Stimulated activated CD8-positive, alpha-beta memory T cell treated with anti-CD3 and anti-CD28 coated beads, Interleukin-2, amount 100 ng/mL, for 48 hours (primary cell): ENCODE measurements at regions not wholly inside any gene's neighbourhood (a gene's known extent, or its start where the extent isn't known, plus 50 kb on each side); places are given as distances from the start of the nearest gene placed in this dataset.

ENCODE experiments used
- DNase-seq, 2 donors: peaks; one replicate each; pipeline ENCODE4 v3.0.0-alpha.2; 2020; ENCODE audit warnings: low read depth in 2 of 2

- DNase-seq: no peak
Measured at GRCh38 chr1:30188329-30188728, 535.1 kb downstream of the MATN1 start.

GRCh38 chr1:30187413-30188023 is 535.9 kb downstream of the MATN1 start:
- DNase-seq: no peak

GRCh38 chr1:30186586-30186985 is 536.8 kb downstream of the MATN1 start:
- no peak for DNase-seq

- DNase-seq: no peak
Measured at GRCh38 chr1:30185809-30186208, 537.6 kb downstream of the MATN1 start.

GRCh38 chr1:30185313-30185712 is 538.1 kb downstream of the MATN1 start:
- no peak for DNase-seq

- no peak for DNase-seq
Measured at GRCh38 chr1:30184393-30185141, 538.8 kb downstream of the MATN1 start.

GRCh38 chr1:30183895-30184294 is 539.5 kb downstream of the MATN1 start:
- no peak for DNase-seq

- no peak for DNase-seq
Measured at GRCh38 chr1:30183006-30183405, 540.4 kb downstream of the MATN1 start.

GRCh38 chr1:30179942-30180543 is 543.3 kb downstream of the MATN1 start:
- DNase-seq: no peak

GRCh38 chr1:30176477-30176876 is 546.9 kb downstream of the MATN1 start:
- DNase-seq: no peak

GRCh38 chr1:30174499-30174898 is 548.9 kb downstream of the MATN1 start:
- DNase-seq: no peak

GRCh38 chr1:30173560-30173959 is 549.8 kb downstream of the MATN1 start:
- no peak for DNase-seq

GRCh38 chr1:30172757-30173156 is 550.6 kb downstream of the MATN1 start:
- DNase-seq: no peak

GRCh38 chr1:30172299-30172694 is 551.1 kb downstream of the MATN1 start:
- no peak for DNase-seq

GRCh38 chr1:30171537-30172298 is 551.7 kb downstream of the MATN1 start:
- no peak for DNase-seq

- no peak for DNase-seq
Measured at GRCh38 chr1:30169269-30169668, 554.1 kb downstream of the MATN1 start.

GRCh38 chr1:30166174-30166573 is 557.2 kb downstream of the MATN1 start:
- no peak for DNase-seq

- DNase-seq: no peak
Measured at GRCh38 chr1:30165116-30165515, 558.3 kb downstream of the MATN1 start.

- DNase-seq: no peak
Measured at GRCh38 chr1:30164693-30165092, 558.7 kb downstream of the MATN1 start.

GRCh38 chr1:30162565-30162964 is 560.8 kb downstream of the MATN1 start:
- DNase-seq: no peak

- no peak for DNase-seq
Measured at GRCh38 chr1:30161953-30162352, 561.4 kb downstream of the MATN1 start.

- DNase-seq: no peak
Measured at GRCh38 chr1:30160999-30161689, 562.2 kb downstream of the MATN1 start.
